IPS DF 6.9 (cell line): ENCODE measurements at regions not wholly inside any gene's neighbourhood (a gene's known extent, or its start where the extent isn't known, plus 50 kb on each side); places are given as distances from the start of the nearest gene placed in this dataset.
"Not testable (repeated sequence)": the region's sequence is repeated elsewhere in the genome, so short reads cannot be mapped to it uniquely, and the experiment has no call there.

Experiments
- DNase-seq: peaks from one replicate; pipeline ENCODE4 v3.0.0-alpha.2; 2013; ENCODE audit warnings: low read depth, low spot score
- H3K27ac ChIP-seq: one replicate; pipeline ENCODE4 v1.5.1; 2013; ENCODE audit warnings: low read length, control low read depth
- H3K27me3 ChIP-seq: 2 replicates; pipeline ENCODE4 v1.6.1; 2013; ENCODE audit warnings: mild to moderate bottlenecking, low read length; ENCODE audit not compliant: control insufficient read depth, insufficient read depth
- H3K36me3 ChIP-seq: 2 replicates; pipeline ENCODE4 v1.6.1; 2013; ENCODE audit warnings: low read length; ENCODE audit not compliant: control insufficient read depth, insufficient read depth
- H3K4me1 ChIP-seq: 2 replicates; pipeline ENCODE4 v1.6.1; 2013; ENCODE audit warnings: low read length; ENCODE audit not compliant: control insufficient read depth, insufficient read depth
- H3K4me3 ChIP-seq: 2 replicates; pipeline ENCODE4 v1.5.1; 2013; ENCODE audit warnings: mild to moderate bottlenecking, low read length
- H3K9me3 ChIP-seq: 2 replicates; pipeline ENCODE4 v1.6.1; 2013; ENCODE audit warnings: low read length, inconsistent platforms; ENCODE audit not compliant: control insufficient read depth, insufficient read depth
- WGBS: extraction: QIAGEN DNeasy Blood & Tissue Kit; methylation state at CpG from one replicate; pipeline ENCODE4 v1.1.7; 2013; ENCODE audit warnings: mixed read lengths, missing lambda C conversion rate; ENCODE audit not compliant: insufficient read length, insufficient coverage; 5-methylcytosine and 5-hydroxymethylcytosine counted together

DNA sequence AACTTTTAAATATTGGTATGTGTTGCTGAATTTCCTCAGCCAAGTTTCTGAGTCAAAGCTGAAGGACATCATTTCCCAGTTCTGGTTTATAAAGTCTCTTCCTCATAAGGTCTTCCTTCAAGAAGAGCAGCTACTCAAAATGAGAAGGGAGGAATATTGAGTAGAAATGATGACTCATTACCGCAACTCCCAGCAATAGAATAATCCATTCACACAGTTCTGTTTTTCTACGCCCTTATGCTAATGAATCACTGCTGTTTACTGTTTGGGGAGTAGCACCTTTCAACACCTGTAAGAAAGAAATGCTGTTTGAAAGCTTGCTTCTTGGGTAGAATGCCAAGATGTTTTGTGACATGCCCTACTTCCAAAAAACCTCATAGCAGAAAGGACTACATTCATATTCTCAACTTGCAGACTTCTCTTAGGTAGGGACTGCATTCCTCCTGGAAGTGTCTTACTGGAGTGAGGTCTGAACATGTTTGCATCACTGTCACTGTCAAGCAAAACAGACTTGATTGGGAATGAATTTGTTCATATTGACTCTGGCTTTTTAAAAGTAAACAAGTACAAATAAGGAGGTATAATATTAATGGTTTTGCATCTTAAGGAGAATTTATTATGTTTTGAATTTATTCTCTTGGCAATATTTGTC is 147.2 kb upstream of the BANK1 start:
- Histone ChIP-seq H3K27me3 (no peaks in the 10 kb centered on the region), H3K9me3 (no peaks in the 10 kb centered on the region), H3K27ac (no peak overlapping the region), H3K4me1 (no peaks in the 10 kb centered on the region), H3K36me3 (no peaks in the 10 kb centered on the region), H3K4me3 (no peak overlapping the region)
- WGBS = no CpG with 5 or more reads among the region's 2 CpGs
- DNase-seq = no peak

DNA sequence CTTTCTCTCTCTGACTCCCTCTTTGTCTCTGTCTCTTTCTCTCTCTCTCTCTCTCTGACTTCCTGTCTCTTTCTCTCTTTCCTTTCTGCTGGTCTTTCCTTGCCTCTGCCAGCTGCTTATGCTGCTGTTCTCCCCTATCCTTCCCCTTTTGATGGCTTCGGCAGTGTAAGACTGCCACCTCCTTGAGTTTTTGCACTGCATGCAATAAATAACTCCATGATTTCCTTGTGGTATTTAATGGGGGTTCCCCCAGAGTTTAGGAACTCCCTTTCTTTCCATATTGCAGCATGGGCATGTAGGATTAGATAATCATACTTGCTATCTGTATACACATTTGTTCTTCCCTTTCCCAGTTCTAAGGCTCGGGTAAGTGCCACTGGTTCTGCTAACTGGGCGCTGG is 157.8 kb upstream of the BANK1 start:
- DNase-seq, H3K4me3 ChIP-seq, H3K36me3 ChIP-seq, H3K9me3 ChIP-seq, H3K27ac ChIP-seq, H3K27me3 ChIP-seq, H3K4me1 ChIP-seq: not testable (repeated sequence)
- WGBS = no CpG with 5 or more reads among the region's 3 CpGs

- no peak overlapping the region for H3K27ac ChIP-seq
- no peaks in the 10 kb centered on the region for H3K4me1 ChIP-seq
- no peaks in the 10 kb centered on the region for H3K36me3 ChIP-seq
- no peaks in the 10 kb centered on the region for H3K27me3 ChIP-seq
- no CpG with 5 or more reads among the region's 4 CpGs for WGBS
- no peaks in the 10 kb centered on the region for H3K9me3 ChIP-seq
- H3K4me3 ChIP-seq = no peak overlapping the region
- DNase-seq = no peak
These were observed 160.1 kb upstream of the BANK1 start for GRCh38 chr4:101630319-101630986.

- no peak for DNase-seq
- Histone ChIP-seq H3K4me3 (no peak overlapping the region), H3K9me3 (no peaks in the 10 kb centered on the region), H3K27ac (no peak overlapping the region), H3K27me3 (no peaks in the 10 kb centered on the region), H3K4me1 (no peaks in the 10 kb centered on the region), H3K36me3 (no peaks in the 10 kb centered on the region)
- WGBS = no CpG with 5 or more reads among the region's 2 CpGs
These were observed 169.4 kb upstream of the BANK1 start for GRCh38 chr4:101621120-101621519.

- Histone ChIP-seq H3K27ac (no peak overlapping the region), H3K36me3 (no peaks in the 10 kb centered on the region), H3K27me3 (no peaks in the 10 kb centered on the region), H3K9me3 (no peaks in the 10 kb centered on the region), H3K4me3 (no peak overlapping the region), H3K4me1 (no peaks in the 10 kb centered on the region)
- WGBS = no CpG with 5 or more reads among the region's 2 CpGs
- DNase-seq = no peak
These were observed 174.9 kb upstream of the BANK1 start for GRCh38 chr4:101615652-101616051.

GRCh38 chr4:101606989-101607388 is 183.5 kb upstream of the BANK1 start:
- H3K27ac ChIP-seq, DNase-seq, H3K36me3 ChIP-seq, H3K27me3 ChIP-seq, H3K4me3 ChIP-seq, H3K4me1 ChIP-seq, H3K9me3 ChIP-seq: not testable (repeated sequence)
- WGBS = no CpG with 5 or more reads among the region's 3 CpGs

GRCh38 chr4:101604976-101605375 is 185.6 kb upstream of the BANK1 start:
- no CpG with 5 or more reads among the region's 1 CpG for WGBS
- no peaks in the 10 kb centered on the region for H3K36me3 ChIP-seq
- no peak for DNase-seq
- H3K9me3 ChIP-seq = no peaks in the 10 kb centered on the region
- no peak overlapping the region for H3K27ac ChIP-seq
- H3K4me3 ChIP-seq = no peak overlapping the region
- no peaks in the 10 kb centered on the region for H3K4me1 ChIP-seq
- no peaks in the 10 kb centered on the region for H3K27me3 ChIP-seq

GRCh38 chr4:101600287-101600686 is 190.2 kb upstream of the BANK1 start:
- H3K36me3 ChIP-seq = no peaks in the 10 kb centered on the region
- H3K4me3 ChIP-seq = no peak overlapping the region
- no peaks in the 10 kb centered on the region for H3K27me3 ChIP-seq
- H3K9me3 ChIP-seq = no peaks in the 10 kb centered on the region
- WGBS = no CpG with 5 or more reads among the region's 2 CpGs
- DNase-seq = no peak
- no peaks in the 10 kb centered on the region for H3K4me1 ChIP-seq
- no peak overlapping the region for H3K27ac ChIP-seq

DNA sequence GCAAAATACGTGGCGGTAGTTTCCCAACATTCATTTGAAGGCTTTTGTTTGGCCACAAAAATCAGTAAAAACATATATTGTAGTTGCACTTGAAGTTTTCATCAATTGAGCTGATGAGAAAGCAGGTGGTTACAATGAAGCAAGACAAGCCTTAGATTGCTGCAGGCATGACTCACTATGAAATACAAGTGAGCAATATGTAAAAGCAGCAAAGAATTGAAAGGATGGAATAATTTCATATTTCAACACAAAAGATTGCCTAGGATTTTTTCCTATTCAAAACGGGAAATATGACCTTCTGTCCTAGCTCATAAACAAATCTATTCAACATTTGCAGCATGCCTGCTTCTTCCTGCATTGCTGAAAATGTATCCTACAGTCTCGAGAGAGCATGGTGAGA is 190.9 kb upstream of the BANK1 start:
- H3K27me3 ChIP-seq = no peaks in the 10 kb centered on the region
- DNase-seq = no peak
- H3K4me1 ChIP-seq = no peaks in the 10 kb centered on the region
- H3K27ac ChIP-seq = no peak overlapping the region
- no peaks in the 10 kb centered on the region for H3K9me3 ChIP-seq
- no peak overlapping the region for H3K4me3 ChIP-seq
- no CpG with 5 or more reads among the region's 4 CpGs for WGBS
- H3K36me3 ChIP-seq = no peaks in the 10 kb centered on the region

GRCh38 chr4:101596781-101597552 is 193.6 kb upstream of the BANK1 start:
- no peak for DNase-seq

More at GRCh38 chr4:101596781-101597552, 193.6 kb upstream of the BANK1 start:
- Histone ChIP-seq H3K4me1 (no peaks in the 10 kb centered on the region), H3K36me3 (no peaks in the 10 kb centered on the region), H3K4me3 (no peak overlapping the region), H3K27ac (no peak overlapping the region), H3K27me3 (no peaks in the 10 kb centered on the region), H3K9me3 (no peaks in the 10 kb centered on the region)
- no CpG with 5 or more reads among the region's 2 CpGs for WGBS
